ENCODE measurements at regions not wholly inside any gene's neighbourhood (a gene's known extent, or its start where the extent isn't known, plus 50 kb on each side); places are given as distances from the start of the nearest gene placed in this dataset.

GRCh38 chr15:100821327-100821726 is 58.3 kb upstream of the ALDH1A3 start:
- TF ChIP-seq CTCF (IDR thresholded peaks at IDR 0.05 in 8 of 11, conservative IDR thresholded peaks at IDR 0.05 in 3 of 11) (no peak), POLR2AphosphoS5 (IDR thresholded peaks at IDR 0.05) (no peak), POLR2A (IDR thresholded peaks at IDR 0.05) (no peak)
